HG03521 (cell line): ENCODE measurements at regions not wholly inside any gene's neighbourhood (a gene's known extent, or its start where the extent isn't known, plus 50 kb on each side); places are given as distances from the start of the nearest gene placed in this dataset.

Source experiments
- ATAC-seq: cut with Tn5 transposase; IDR thresholded peaks from one replicate; pipeline ENCODE4 v1.9.1; 2021; ENCODE audit warnings: mild to moderate bottlenecking, moderate library complexity; ENCODE audit not compliant: unreplicated experiment

- ATAC-seq = no peak
Measured at GRCh38 chr16:9545522-9546437, 454.3 kb downstream of the HAPSTR1 start.

- no peak for ATAC-seq
Measured at GRCh38 chr16:9546438-9546786, 455.0 kb downstream of the HAPSTR1 start.

- ATAC-seq = no peak
Measured at GRCh38 chr16:9549487-9549886, 458.0 kb downstream of the HAPSTR1 start.

- ATAC-seq = no peak
Measured at GRCh38 chr16:9555051-9555450, 463.6 kb downstream of the HAPSTR1 start.

GRCh38 chr16:9556949-9557665 is 465.7 kb downstream of the HAPSTR1 start:
- no peak for ATAC-seq

GRCh38 chr16:9557713-9558112 is 466.3 kb downstream of the HAPSTR1 start:
- ATAC-seq = no peak

GRCh38 chr16:9566099-9566498 is 474.7 kb downstream of the HAPSTR1 start:
- ATAC-seq = no peak

GRCh38 chr16:9567666-9568065 is 476.2 kb downstream of the HAPSTR1 start:
- no peak for ATAC-seq

GRCh38 chr16:9568261-9568660 is 476.8 kb downstream of the HAPSTR1 start:
- ATAC-seq = no peak

- no peak for ATAC-seq
Measured at GRCh38 chr16:9570521-9570920, 479.1 kb downstream of the HAPSTR1 start.

GRCh38 chr16:9578459-9578858 is 487.0 kb downstream of the HAPSTR1 start:
- no peak for ATAC-seq

- no peak for ATAC-seq
Measured at GRCh38 chr16:9580025-9580424, 488.6 kb downstream of the HAPSTR1 start.

GRCh38 chr16:9593440-9593839 is 502.0 kb downstream of the HAPSTR1 start:
- ATAC-seq = no peak

GRCh38 chr16:9594047-9594446 is 502.6 kb downstream of the HAPSTR1 start:
- no peak for ATAC-seq

GRCh38 chr16:9594946-9595345 is 503.5 kb downstream of the HAPSTR1 start:
- no peak for ATAC-seq

GRCh38 chr16:9595393-9595792 is 503.9 kb downstream of the HAPSTR1 start:
- no peak for ATAC-seq

GRCh38 chr16:9596788-9597187 is 505.3 kb downstream of the HAPSTR1 start:
- ATAC-seq = no peak

GRCh38 chr16:9597967-9598730 is 506.7 kb downstream of the HAPSTR1 start:
- ATAC-seq = no peak

- no peak for ATAC-seq
Measured at GRCh38 chr16:9598731-9599083, 507.3 kb downstream of the HAPSTR1 start.

GRCh38 chr16:9599415-9600120 is 508.1 kb downstream of the HAPSTR1 start:
- ATAC-seq = no peak

- ATAC-seq = no peak
Measured at GRCh38 chr16:9602189-9602588, 510.7 kb downstream of the HAPSTR1 start.
